K562 (cell line): ENCODE measurements at regions not wholly inside any gene's neighbourhood (a gene's known extent, or its start where the extent isn't known, plus 50 kb on each side); places are given as distances from the start of the nearest gene placed in this dataset.

ENCODE experiments used
- CBX5 ChIP-seq: IDR thresholded peaks from 2 replicates; pipeline ENCODE4 v1.6.1; 2014; ENCODE audit warnings: low read depth, borderline replicate concordance
- FOXP1 ChIP-seq: sonication (generic); formaldehyde crosslinking; IDR thresholded peaks from 2 replicates; pipeline ENCODE4 v1.8.0; 2022; ENCODE audit warnings: mild to moderate bottlenecking, missing genetic modification reagents
- HDAC8 ChIP-seq: fragments of 450-650 bp; IDR thresholded peaks from 2 replicates; pipeline ENCODE4 v1.6.1; 2016; ENCODE audit warnings: mild to moderate bottlenecking, missing genetic modification characterization, moderate library complexity, missing compliant biosample characterization
- NFE2 ChIP-seq: IDR thresholded peaks from 2 replicates; pipeline ENCODE4 v1.6.1; 2014; ENCODE audit warnings: antibody characterized with exemption, low read depth
- NFRKB ChIP-seq: fragments of 450-650 bp; IDR thresholded peaks from 2 replicates; pipeline ENCODE4 v1.6.1; 2016; ENCODE audit warnings: low read depth
- NR3C1 ChIP-seq: sonication (generic); formaldehyde crosslinking; IDR thresholded peaks from 2 replicates; pipeline ENCODE4 v1.8.1; 2022; ENCODE audit warnings: missing genetic modification reagents
- SMARCA5 ChIP-seq: fragments of 450-650 bp; IDR thresholded peaks from 2 replicates; pipeline ENCODE4 v1.6.1; 2016
- ZFP36 ChIP-seq: fragments of 150-350 bp; IDR thresholded peaks from 2 replicates; pipeline ENCODE4 v1.6.1; 2018; ENCODE audit warnings: low read length, low read depth; ENCODE audit not compliant: partially characterized antibody
- ZNF282 ChIP-seq: sonication (generic); formaldehyde crosslinking; IDR thresholded peaks from 2 replicates; pipeline ENCODE4 v1.8.1; 2023; ENCODE audit warnings: missing genetic modification reagents
- TF ChIP-seq, protein P1 (sequence below): fragments of 450-650 bp; IDR thresholded peaks from 2 replicates; pipeline ENCODE4 v1.6.1; 2016
- TF ChIP-seq, protein P2 (sequence below): fragments of 200-800 bp; sonication (Bioruptor generic); IDR thresholded peaks from 2 replicates; pipeline ENCODE4 v1.6.1; 2017; ENCODE audit warnings: missing genetic modification characterization, missing compliant biosample characterization
- TF ChIP-seq, protein P3 (sequence below): fragments of 250-450 bp; sonication (Bioruptor Pico); IDR thresholded peaks from 2 replicates; pipeline ENCODE4 v1.5.0; 2020; ENCODE audit warnings: mild to moderate bottlenecking, borderline replicate concordance
- TF ChIP-seq, protein P4 (sequence below): sonication (generic); formaldehyde crosslinking; IDR thresholded peaks from 2 replicates; pipeline ENCODE4 v1.8.0; 2022; ENCODE audit warnings: mild to moderate bottlenecking, missing genetic modification reagents
- TF ChIP-seq, protein P5 (sequence below), 2 experiments: IDR thresholded peaks; 2 replicates each; pipeline ENCODE4 v1.6.1; 2012; ENCODE audit warnings: improper control_type of control experiment in 2 of 2, low read depth in 2 of 2, low read length in 2 of 2, borderline replicate concordance in 1 of 2

DNA sequence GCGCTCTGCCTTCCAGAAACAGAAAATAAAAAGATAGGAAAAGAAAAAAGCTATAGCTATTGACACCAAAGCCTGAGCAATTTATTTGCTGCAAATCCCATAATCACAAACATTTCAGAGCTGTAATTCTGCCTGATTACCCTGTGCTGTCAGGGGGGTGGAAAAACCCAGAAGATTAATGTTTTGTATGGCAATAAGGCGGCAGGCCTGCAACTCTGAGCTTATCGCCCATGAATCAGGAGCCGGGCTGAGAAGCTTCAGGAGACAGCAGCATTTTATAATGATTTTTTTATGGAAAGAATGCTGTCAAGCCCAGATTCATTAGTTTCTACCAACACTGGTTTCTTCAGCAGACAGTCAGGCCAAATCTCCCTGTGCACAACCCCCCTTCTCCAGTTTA, 82.6 kb upstream of the TMEM164 start (continued):
- TF ChIP-seq, protein P1, sequence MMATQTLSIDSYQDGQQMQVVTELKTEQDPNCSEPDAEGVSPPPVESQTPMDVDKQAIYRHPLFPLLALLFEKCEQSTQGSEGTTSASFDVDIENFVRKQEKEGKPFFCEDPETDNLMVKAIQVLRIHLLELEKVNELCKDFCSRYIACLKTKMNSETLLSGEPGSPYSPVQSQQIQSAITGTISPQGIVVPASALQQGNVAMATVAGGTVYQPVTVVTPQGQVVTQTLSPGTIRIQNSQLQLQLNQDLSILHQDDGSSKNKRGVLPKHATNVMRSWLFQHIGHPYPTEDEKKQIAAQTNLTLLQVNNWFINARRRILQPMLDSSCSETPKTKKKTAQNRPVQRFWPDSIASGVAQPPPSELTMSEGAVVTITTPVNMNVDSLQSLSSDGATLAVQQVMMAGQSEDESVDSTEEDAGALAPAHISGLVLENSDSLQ: peak; percentile 91
- TF ChIP-seq, protein P2, sequence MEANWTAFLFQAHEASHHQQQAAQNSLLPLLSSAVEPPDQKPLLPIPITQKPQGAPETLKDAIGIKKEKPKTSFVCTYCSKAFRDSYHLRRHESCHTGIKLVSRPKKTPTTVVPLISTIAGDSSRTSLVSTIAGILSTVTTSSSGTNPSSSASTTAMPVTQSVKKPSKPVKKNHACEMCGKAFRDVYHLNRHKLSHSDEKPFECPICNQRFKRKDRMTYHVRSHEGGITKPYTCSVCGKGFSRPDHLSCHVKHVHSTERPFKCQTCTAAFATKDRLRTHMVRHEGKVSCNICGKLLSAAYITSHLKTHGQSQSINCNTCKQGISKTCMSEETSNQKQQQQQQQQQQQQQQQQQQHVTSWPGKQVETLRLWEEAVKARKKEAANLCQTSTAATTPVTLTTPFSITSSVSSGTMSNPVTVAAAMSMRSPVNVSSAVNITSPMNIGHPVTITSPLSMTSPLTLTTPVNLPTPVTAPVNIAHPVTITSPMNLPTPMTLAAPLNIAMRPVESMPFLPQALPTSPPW (CRISPR knock-in tag): peak; percentile 69
- TF ChIP-seq, protein P3, sequence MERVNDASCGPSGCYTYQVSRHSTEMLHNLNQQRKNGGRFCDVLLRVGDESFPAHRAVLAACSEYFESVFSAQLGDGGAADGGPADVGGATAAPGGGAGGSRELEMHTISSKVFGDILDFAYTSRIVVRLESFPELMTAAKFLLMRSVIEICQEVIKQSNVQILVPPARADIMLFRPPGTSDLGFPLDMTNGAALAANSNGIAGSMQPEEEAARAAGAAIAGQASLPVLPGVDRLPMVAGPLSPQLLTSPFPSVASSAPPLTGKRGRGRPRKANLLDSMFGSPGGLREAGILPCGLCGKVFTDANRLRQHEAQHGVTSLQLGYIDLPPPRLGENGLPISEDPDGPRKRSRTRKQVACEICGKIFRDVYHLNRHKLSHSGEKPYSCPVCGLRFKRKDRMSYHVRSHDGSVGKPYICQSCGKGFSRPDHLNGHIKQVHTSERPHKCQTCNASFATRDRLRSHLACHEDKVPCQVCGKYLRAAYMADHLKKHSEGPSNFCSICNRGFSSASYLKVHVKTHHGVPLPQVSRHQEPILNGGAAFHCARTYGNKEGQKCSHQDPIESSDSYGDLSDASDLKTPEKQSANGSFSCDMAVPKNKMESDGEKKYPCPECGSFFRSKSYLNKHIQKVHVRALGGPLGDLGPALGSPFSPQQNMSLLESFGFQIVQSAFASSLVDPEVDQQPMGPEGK (CRISPR knock-in tag): no peak
- TF ChIP-seq CBX5 (no peak), HDAC8 (no peak), ZFP36 (no peak), SMARCA5 (no peak), FOXP1 (CRISPR knock-in tag) (no peak), NR3C1 (CRISPR knock-in tag) (no peak), NFE2 (no peak), ZNF282 (CRISPR knock-in tag) (no peak), NFRKB (no peak)
- TF ChIP-seq, protein P4, sequence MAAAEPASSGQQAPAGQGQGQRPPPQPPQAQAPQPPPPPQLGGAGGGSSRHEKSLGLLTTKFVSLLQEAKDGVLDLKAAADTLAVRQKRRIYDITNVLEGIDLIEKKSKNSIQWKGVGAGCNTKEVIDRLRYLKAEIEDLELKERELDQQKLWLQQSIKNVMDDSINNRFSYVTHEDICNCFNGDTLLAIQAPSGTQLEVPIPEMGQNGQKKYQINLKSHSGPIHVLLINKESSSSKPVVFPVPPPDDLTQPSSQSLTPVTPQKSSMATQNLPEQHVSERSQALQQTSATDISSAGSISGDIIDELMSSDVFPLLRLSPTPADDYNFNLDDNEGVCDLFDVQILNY (CRISPR knock-in tag): no peak
- TF ChIP-seq, protein P5, sequence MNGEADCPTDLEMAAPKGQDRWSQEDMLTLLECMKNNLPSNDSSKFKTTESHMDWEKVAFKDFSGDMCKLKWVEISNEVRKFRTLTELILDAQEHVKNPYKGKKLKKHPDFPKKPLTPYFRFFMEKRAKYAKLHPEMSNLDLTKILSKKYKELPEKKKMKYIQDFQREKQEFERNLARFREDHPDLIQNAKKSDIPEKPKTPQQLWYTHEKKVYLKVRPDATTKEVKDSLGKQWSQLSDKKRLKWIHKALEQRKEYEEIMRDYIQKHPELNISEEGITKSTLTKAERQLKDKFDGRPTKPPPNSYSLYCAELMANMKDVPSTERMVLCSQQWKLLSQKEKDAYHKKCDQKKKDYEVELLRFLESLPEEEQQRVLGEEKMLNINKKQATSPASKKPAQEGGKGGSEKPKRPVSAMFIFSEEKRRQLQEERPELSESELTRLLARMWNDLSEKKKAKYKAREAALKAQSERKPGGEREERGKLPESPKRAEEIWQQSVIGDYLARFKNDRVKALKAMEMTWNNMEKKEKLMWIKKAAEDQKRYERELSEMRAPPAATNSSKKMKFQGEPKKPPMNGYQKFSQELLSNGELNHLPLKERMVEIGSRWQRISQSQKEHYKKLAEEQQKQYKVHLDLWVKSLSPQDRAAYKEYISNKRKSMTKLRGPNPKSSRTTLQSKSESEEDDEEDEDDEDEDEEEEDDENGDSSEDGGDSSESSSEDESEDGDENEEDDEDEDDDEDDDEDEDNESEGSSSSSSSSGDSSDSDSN (IDR thresholded peaks at IDR 0.05; ENCODE audit: borderline replicate concordance in 1 of 2, low read depth in 2 of 2, low read length in 2 of 2): no peak
